ENCODE measurements at regions not wholly inside any gene's neighbourhood (a gene's known extent, or its start where the extent isn't known, plus 50 kb on each side); places are given as distances from the start of the nearest gene placed in this dataset.
"Not testable (repeated sequence)": the region's sequence is repeated elsewhere in the genome, so short reads cannot be mapped to it uniquely, and the experiment has no call there.

DNA sequence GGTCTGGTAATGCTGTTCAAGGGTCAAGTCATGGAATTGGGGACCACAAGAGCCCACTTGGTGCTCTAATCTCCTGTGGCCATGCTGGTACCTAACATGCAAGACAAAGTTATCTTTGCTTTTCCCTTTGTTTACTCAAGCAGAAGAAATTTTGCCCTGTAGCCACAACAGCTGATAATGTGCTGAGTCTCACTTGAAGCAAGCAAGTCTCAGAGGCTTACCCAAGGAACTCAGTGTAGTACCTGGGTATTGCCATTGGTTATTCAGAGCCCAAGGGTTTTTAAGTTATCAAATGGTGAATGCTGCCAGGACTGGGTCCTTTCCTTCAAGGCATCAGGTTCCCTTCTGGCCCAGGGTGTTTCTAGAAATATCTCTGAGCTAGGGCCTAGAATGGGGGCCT lies 198.9 kb upstream of the RNPC3 start:
- Mint-ChIP-seq H3K4me1 (no peaks in the 10 kb centered on the region), H3K9me3 (peaks cover 3 to 7% of the 10 kb centered on the region in 2 donors), H3K36me3 (no peaks in the 10 kb centered on the region), H3K27me3 (no peaks in the 10 kb centered on the region), H3K27ac (no peak overlapping the region), H3K4me3 (no peak overlapping the region)
- DNase-seq (no peak), ATAC-seq (replicated peaks) (no peak)

DNA sequence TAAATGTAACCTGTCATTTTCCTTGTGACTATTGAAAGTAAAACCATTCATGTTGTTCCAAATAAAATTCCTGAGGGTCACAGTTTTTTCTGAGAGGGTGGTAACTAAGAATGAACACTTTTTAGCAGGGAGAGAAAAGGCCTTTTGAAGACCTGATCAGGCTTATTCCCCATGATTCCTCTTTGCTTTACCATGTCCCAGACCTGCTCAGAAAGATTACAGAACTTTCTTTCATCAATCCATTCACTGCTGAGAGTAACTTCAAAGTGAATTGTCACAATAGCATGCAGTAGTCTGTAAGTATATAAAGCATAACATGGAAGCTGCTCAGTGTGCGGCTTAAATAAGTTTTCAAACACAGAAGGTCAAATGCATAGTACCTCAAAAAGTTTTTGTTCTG lies 201.5 kb upstream of the COL11A1 start:
- ATAC-seq (replicated peaks) (no peak), DNase-seq (no peak)
- H3K9me3 Mint-ChIP-seq, result peaks cover 0 to 2% of the 10 kb centered on the region in 2 donors
- no peaks in the 10 kb centered on the region for H3K36me3 Mint-ChIP-seq
- H3K27me3 Mint-ChIP-seq, result no peaks in the 10 kb centered on the region
- H3K4me1 Mint-ChIP-seq, result no peaks in the 10 kb centered on the region
- no peak overlapping the region for H3K4me3 Mint-ChIP-seq
- no peak overlapping the region for H3K27ac Mint-ChIP-seq

DNA sequence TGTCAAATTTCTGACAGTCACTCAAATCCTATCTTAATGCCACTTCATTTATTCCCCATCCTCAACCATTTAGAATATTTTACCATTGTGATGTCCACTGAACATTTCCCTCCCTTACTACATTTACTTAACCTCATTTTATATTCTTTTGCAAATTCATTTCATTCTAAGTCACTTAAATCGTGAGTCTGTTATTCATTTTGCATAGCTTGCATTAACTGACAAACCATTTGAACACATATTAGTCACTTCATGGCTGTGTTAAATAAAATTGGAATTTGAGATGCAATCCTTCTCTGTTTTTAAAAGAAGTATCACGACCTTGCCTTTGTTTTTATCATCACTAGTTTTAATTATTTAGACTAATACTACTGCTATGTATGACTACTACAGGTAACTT lies 199.4 kb upstream of the COL11A1 start:
- no peak for DNase-seq
- Mint-ChIP-seq H3K27me3 (no peaks in the 10 kb centered on the region), H3K4me3 (no peak overlapping the region), H3K4me1 (no peaks in the 10 kb centered on the region), H3K36me3 (no peaks in the 10 kb centered on the region), H3K27ac (no peak overlapping the region), H3K9me3 (peaks cover 0 to 2% of the 10 kb centered on the region in 2 donors)
- ATAC-seq (replicated peaks), result no peak

DNA sequence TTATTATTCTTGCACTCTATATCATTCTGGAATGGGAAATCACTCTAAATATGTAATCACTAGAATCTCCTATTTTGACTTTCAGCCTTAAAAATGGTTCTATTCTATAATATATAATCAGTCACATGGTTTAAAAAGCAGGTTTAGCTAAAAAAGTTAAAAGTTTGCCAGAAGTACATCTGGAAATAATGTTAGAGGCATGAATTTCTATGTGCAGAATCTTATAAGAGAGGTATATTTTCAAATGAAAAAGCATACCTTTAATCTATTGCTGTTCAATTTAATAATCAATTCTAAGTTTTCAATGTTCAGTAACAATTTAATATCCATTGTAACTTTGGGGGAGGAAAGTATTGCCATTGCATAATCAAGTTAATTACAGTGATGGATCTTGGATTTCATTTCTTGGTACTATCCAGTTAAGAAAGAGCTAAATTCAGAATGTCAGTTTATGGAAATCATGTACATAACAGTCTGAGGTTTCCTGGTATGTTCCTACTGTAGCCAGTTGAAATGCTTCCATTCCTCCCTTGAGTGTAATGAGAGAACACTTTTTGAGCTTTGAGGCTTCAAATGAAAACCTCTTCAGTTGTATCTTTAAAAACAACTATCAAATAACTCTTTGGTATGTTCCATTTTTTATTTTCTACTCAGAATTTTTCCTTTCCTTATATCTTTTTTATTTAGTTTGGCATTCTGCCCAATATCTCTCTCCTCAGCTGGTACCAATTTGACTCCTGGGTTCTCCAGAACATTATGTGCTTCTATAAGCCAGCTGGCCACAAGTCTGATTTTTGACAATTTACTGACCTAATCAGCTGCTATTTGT lies 175.7 kb upstream of the COL11A1 start:
- Mint-ChIP-seq H3K27ac (no peak overlapping the region), H3K4me3 (no peak overlapping the region), H3K4me1 (no peaks in the 10 kb centered on the region), H3K36me3 (no peaks in the 10 kb centered on the region), H3K9me3 (peaks cover 5 to 6% of the 10 kb centered on the region in 2 donors), H3K27me3 (no peaks in the 10 kb centered on the region)
- no peak for DNase-seq
- ATAC-seq (replicated peaks), result no peak

DNA sequence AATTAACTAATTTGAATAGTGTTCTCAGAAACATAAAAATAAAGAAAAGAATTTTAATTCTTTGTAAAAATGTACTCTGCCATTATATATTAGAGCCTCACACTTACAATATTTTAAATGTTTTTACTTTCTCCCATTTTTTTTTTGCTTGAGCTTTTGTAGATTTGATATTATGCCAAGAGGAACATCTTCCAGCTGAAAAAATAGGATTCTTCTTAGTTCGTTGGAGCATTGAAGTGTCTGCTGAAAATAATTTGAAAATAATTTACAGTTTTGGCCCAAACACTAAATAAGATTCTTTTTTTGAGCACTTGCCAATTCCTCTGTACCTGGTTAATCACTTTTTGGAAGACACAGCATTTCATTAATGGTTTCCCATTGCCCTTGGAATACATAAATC lies 175.0 kb upstream of the COL11A1 start:
- DNase-seq (no peak), ATAC-seq (replicated peaks) (no peak)
- Mint-ChIP-seq H3K9me3 (peaks cover 5% of the 10 kb centered on the region in 2 donors), H3K27me3 (no peaks in the 10 kb centered on the region), H3K4me1 (no peaks in the 10 kb centered on the region), H3K36me3 (no peaks in the 10 kb centered on the region), H3K4me3 (no peak overlapping the region), H3K27ac (no peak overlapping the region)

DNA sequence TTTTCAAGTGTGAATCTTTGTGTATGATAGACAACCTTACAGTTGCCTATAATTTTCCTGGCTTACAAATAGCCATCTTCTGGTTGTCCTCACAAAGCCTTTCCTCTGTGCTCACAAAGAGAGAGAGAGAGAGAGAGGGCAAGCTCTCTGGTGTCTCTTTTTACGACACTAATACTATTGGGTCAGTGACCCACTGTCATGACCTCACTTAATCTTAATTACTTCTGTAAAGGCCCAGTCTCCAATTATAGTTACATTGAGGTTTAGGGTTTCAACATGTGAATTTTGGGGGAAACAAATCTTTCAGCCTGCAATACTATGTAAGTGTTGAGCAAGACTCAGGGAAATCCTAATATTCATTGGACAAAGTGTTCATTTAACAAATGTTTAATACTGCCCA lies 167.4 kb upstream of the COL11A1 start:
- H3K36me3 Mint-ChIP-seq, result no peaks in the 10 kb centered on the region
- H3K4me3 Mint-ChIP-seq, result no peak overlapping the region
- peaks cover 1 to 5% of the 10 kb centered on the region in 2 donors for H3K9me3 Mint-ChIP-seq
- no peak overlapping the region for H3K27ac Mint-ChIP-seq
- H3K27me3 Mint-ChIP-seq, result no peaks in the 10 kb centered on the region
- DNase-seq (no peak), ATAC-seq (replicated peaks) (no peak)
- no peaks in the 10 kb centered on the region for H3K4me1 Mint-ChIP-seq

DNA sequence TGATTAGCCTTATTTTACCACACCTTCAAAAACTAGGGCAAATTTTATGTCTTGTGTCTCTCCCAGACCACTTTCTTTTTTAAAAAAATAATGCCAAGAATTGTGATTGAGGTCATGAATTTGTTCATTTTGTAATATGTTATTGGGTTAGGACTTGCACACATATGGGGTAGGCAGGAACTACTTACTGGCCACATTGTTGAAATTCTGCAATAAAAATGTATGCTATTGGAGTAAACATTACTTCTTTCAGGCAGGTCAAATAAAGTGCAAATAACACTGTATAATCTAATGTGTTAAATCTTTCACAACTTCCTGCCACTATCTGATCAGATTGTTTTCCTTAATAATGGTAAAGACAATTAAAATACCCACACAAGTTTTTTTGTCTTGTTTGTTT lies 166.6 kb upstream of the COL11A1 start:
- ATAC-seq (replicated peaks) (no peak), DNase-seq (no peak)
- no peaks in the 10 kb centered on the region for H3K36me3 Mint-ChIP-seq
- H3K4me3 Mint-ChIP-seq, result no peak overlapping the region
- no peak overlapping the region for H3K27ac Mint-ChIP-seq
- no peaks in the 10 kb centered on the region for H3K27me3 Mint-ChIP-seq
- H3K4me1 Mint-ChIP-seq, result no peaks in the 10 kb centered on the region
- H3K9me3 Mint-ChIP-seq, result peaks cover under 1 to 1% of the 10 kb centered on the region in 2 donors

DNA sequence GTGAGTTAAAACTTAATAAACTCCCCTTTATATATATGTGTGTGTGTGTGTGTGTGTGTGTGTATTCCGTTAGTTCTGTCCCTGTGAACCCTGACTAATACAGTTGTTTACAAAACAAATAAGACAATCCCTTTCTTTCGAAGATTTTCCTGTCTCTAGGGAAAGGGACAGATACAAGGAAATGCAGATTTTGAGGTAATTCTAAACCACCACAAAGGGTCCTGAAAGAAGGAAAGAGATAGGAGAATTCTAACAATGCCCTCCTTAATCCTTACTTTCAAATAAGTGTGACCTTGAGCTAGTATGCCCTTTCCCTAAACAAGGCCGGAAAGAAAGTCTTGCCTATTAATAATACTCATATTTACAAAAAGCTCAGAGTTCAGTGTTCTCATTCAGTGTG lies 164.8 kb upstream of the COL11A1 start:
- Mint-ChIP-seq H3K9me3 (peaks cover under 1 to 2% of the 10 kb centered on the region in 2 donors), H3K4me1 (no peaks in the 10 kb centered on the region), H3K27me3 (no peaks in the 10 kb centered on the region), H3K27ac (no peak overlapping the region), H3K4me3 (no peak overlapping the region), H3K36me3 (no peaks in the 10 kb centered on the region)
- no peak for ATAC-seq (replicated peaks)
- DNase-seq, result no peak

DNA sequence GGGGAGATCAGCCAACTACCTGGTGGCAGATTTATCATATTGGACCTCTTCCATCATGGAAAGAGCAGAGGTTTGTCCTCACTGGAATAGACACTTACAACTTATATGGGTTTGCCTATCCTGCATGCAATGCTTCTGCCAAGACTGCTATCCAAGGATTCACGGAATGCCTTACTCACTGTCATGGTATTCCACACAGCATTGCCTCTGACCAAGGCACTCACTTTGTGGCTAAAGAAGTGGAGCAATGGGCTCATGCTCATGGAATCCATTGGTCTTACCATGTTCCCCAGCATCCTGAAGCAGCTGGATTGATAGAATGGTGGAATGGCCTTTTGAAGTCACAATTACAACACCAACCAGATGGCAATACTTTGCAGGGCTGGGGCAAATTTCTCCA lies 163.1 kb upstream of the COL11A1 start:
- H3K4me1 Mint-ChIP-seq; DNase-seq; ATAC-seq (replicated peaks); H3K27me3 Mint-ChIP-seq; H3K27ac Mint-ChIP-seq; H3K36me3 Mint-ChIP-seq; H3K4me3 Mint-ChIP-seq; H3K9me3 Mint-ChIP-seq: not testable (repeated sequence)

DNA sequence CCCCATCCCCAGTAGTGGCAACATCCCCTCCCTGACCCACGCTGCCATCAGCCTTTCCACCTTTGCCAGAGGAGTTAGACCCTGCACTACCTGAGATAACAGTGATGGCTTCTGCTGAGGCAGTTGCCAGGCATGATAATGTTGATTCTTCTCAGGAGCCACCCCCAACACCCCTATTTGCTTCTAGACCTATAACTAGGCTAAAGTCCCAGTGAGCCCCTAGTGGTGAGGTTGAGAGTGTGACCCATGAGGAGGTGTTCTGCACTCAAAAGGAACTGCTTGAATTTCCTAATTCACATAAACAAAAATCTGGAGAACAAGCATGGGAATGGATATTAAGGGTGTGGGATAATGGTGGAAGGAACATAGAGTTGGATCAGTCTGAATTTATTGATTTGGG lies 159.6 kb upstream of the COL11A1 start:
- H3K27ac Mint-ChIP-seq, result no peak overlapping the region
- peaks cover 2 to 4% of the 10 kb centered on the region in 2 donors for H3K9me3 Mint-ChIP-seq
- ATAC-seq (replicated peaks), result no peak
- H3K36me3 Mint-ChIP-seq, result no peaks in the 10 kb centered on the region
- H3K4me3 Mint-ChIP-seq, result no peak overlapping the region
- no peak for DNase-seq
- no peaks in the 10 kb centered on the region for H3K27me3 Mint-ChIP-seq
- no peaks in the 10 kb centered on the region for H3K4me1 Mint-ChIP-seq

DNA sequence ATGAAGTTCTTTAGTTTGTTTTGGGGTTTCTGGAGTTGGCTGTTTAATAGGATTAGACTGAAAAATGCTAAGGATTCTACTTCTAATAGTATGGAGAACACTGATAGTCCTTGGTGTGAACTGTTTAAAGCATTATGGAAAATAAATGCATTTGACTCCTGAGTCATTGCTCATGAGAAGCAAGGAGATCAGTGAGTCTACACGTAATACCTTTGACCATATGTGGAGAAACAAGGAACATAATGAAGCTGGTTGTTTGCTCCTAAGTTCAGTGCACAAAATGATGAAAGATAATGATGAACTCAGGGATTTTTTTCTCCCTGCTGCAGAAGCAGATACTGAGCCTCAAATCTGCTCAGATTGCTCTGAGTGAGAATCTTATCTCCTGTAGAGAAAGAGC lies 158.9 kb upstream of the COL11A1 start:
- H3K4me3 Mint-ChIP-seq, result no peak overlapping the region
- H3K27me3 Mint-ChIP-seq, result no peaks in the 10 kb centered on the region
- DNase-seq (no peak), ATAC-seq (replicated peaks) (no peak)
- H3K36me3 Mint-ChIP-seq, result no peaks in the 10 kb centered on the region
- H3K9me3 Mint-ChIP-seq, result peaks cover 2 to 4% of the 10 kb centered on the region in 2 donors
- H3K27ac Mint-ChIP-seq, result no peak overlapping the region
- no peaks in the 10 kb centered on the region for H3K4me1 Mint-ChIP-seq

DNA sequence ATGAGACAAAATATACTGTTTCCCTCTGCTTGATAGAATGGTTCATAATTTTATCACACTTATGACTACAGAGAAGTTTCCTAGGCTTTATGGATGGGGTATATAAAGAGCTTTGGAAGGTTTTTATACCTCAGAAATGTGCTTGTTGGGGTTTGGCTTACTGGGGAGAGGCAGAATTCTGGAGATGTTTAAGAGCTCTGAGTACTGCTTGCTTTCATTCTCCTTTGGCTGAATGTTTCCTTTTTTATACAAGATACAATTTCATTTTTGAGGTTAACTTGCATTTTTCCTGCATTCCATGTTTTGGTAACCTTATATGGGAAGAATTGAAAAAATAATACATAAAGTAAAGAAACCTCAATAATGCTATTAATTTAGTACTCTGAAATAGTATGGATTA lies 157.7 kb upstream of the COL11A1 start:
- Mint-ChIP-seq H3K4me3 (no peak overlapping the region), H3K4me1 (no peaks in the 10 kb centered on the region), H3K9me3 (peaks cover 2 to 4% of the 10 kb centered on the region in 2 donors), H3K36me3 (no peaks in the 10 kb centered on the region), H3K27ac (no peak overlapping the region), H3K27me3 (no peaks in the 10 kb centered on the region)
- ATAC-seq (replicated peaks), result no peak
- no peak for DNase-seq

DNA sequence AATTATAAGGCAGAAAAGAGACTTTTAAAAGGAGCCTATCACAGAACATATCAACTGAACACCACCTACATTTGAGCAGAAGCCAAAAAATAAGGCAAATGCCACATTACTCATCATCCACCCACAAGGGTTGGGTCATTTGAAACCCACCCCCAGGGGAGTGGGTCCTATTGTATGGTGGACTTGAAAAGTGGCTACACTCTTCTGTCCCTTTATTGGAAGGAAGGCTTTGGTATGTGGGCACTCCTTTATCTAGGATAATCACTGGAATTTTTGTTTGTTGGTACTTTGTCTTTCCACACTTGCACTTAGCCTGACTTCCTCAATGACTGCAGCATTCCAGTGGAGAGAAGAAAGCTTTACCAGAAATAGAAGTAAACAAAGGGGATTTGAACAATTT lies 157.2 kb upstream of the COL11A1 start:
- ATAC-seq (replicated peaks) (no peak), DNase-seq (no peak)
- Mint-ChIP-seq H3K27me3 (no peaks in the 10 kb centered on the region), H3K9me3 (peaks cover 2 to 4% of the 10 kb centered on the region in 2 donors), H3K4me1 (no peaks in the 10 kb centered on the region), H3K27ac (no peak overlapping the region), H3K36me3 (no peaks in the 10 kb centered on the region), H3K4me3 (no peak overlapping the region)

DNA sequence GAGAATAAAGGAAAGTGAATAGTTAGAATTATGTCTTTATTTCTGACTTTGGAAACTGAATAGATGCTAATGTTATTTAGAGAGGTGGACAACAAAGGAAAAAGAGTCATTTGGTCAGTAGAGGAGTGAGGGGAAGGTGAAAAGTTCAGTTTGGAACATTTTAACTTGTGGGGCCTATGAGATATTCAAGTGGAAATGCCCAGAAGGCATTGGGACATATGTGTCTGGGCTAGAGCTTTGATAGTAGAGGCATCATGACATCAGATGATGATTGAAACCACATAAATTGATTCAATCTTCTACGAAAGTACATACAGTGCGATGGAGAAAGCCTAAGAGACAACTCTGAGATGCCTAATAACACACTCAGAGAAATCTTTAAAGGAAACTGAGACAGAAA lies 151.7 kb upstream of the COL11A1 start:
- Mint-ChIP-seq H3K27me3 (no peaks in the 10 kb centered on the region), H3K27ac (no peak overlapping the region)
- no peak for ATAC-seq (replicated peaks)

DNA sequence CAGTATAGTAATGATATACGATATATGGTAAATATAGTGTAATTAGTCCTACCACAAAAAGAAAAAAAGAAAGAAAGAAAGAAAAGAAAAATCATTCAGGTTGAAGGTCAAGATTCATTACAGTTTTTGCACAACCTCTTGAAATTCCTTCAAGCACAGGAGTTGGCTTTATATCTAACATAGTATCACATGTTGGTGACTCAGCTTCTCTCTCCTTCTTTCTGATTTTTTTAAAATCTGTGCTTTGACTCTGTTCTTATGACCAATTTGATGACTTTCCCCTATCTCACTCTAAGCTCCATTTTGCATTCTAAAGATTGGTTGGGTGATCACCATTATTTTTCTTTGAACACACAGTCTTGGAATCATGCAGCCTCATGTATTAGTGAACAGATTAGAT lies 148.2 kb upstream of the COL11A1 start:
- H3K4me1 Mint-ChIP-seq, result no peaks in the 10 kb centered on the region
- H3K9me3 Mint-ChIP-seq, result no peaks in the 10 kb centered on the region
- no peaks in the 10 kb centered on the region for H3K36me3 Mint-ChIP-seq
- DNase-seq (no peak), ATAC-seq (replicated peaks) (no peak)
- no peak overlapping the region for H3K27ac Mint-ChIP-seq
- H3K4me3 Mint-ChIP-seq, result no peak overlapping the region
- no peaks in the 10 kb centered on the region for H3K27me3 Mint-ChIP-seq

More for the DNA sequence above, 151.7 kb upstream of the COL11A1 start:
- Mint-ChIP-seq H3K4me1 (no peaks in the 10 kb centered on the region), H3K9me3 (no peaks in the 10 kb centered on the region), H3K36me3 (no peaks in the 10 kb centered on the region), H3K4me3 (no peak overlapping the region)
- no peak for DNase-seq

Data from stimulated activated naive B cell treated with anti-CD40 and anti-IgM and Interleukin-4, amounts not matched to agents 10 μg/mL and 1 μg/mL and 100 μg/mL, for 72 hours (primary cell).